ENCODE measurements at regions not wholly inside any gene's neighbourhood (a gene's known extent, or its start where the extent isn't known, plus 50 kb on each side); places are given as distances from the start of the nearest gene placed in this dataset.
"Not testable (repeated sequence)": the region's sequence is repeated elsewhere in the genome, so short reads cannot be mapped to it uniquely, and the experiment has no call there.

GRCh38 chr9:80500300-80500699 is 928.5 kb downstream of the TLE4 start:
- in situ Hi-C loops (cut with HindIII; ENCODE audit: low pct_ligation_motif_present, low pct_unique_long_range_greater_than_20kb, low sequenced_read_pairs) = no loop called here
- no peak for DNase-seq

DNA sequence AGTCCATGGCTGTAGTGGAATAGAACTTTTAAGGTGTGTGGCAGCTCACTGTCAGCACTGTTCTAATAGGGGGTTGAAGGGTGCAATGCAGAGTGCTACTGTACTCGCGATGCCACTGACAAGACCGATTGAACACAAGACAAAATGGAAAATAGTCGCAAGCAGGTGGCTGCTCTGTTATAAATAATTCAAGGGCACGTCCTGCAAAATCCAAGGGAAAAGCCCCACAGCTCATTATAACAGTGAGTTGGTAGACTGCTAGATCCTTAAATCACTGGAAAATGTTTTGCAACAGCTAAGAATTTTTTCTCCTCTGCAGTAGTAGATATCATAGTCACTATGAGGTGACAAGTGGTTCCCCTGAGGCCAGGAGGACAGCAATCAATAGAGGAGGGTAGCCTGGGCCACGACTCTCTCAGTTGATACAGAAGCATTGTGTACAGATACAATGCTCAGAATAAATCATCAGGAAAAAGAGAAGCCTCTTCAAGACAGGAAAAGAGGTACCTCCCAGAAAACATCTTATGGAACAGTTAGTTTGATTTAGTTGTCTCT is 926.3 kb downstream of the TLE4 start:
- DNase-seq = no peak
- in situ Hi-C loops (cut with HindIII; ENCODE audit: low pct_ligation_motif_present, low pct_unique_long_range_greater_than_20kb, low sequenced_read_pairs) = no loop called here

- DNase-seq = no peak
- in situ Hi-C loops (cut with HindIII; ENCODE audit: low pct_ligation_motif_present, low pct_unique_long_range_greater_than_20kb, low sequenced_read_pairs) = no loop called here
Measured at GRCh38 chr9:80496901-80497556, 925.3 kb downstream of the TLE4 start.

DNA sequence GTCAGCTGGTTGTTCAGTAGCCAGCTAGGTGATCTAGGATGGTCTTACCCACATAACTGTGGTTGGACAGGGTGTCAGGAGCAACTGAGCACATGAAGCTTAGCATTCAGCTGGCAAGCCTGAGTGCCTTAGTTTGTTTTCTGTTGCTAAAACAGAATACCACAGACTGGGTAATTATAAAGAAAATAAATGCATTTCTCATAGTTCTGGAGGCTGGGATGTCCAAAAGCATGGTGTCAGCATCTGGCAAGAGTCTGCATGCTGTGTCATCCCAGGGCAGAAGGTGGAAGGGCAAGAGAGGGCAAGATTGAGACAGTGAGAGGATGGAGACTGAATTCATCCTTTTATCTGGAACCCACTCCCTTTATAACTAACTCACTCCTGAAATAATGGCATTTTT is 921.5 kb downstream of the TLE4 start:
- in situ Hi-C loops (cut with HindIII; ENCODE audit: low pct_ligation_motif_present, low pct_unique_long_range_greater_than_20kb, low sequenced_read_pairs) = no loop called here
- no peak for DNase-seq

GRCh38 chr9:80492221-80492620 is 920.5 kb downstream of the TLE4 start:
- in situ Hi-C loops (cut with HindIII; ENCODE audit: low pct_ligation_motif_present, low pct_unique_long_range_greater_than_20kb, low sequenced_read_pairs) = no loop called here
- DNase-seq = no peak

GRCh38 chr9:80491086-80491696 is 919.4 kb downstream of the TLE4 start:
- DNase-seq = no peak
- in situ Hi-C loops (cut with HindIII; ENCODE audit: low pct_ligation_motif_present, low pct_unique_long_range_greater_than_20kb, low sequenced_read_pairs) = no loop called here

- in situ Hi-C loops (cut with HindIII; ENCODE audit: low pct_ligation_motif_present, low pct_unique_long_range_greater_than_20kb, low sequenced_read_pairs) = no loop called here
- no peak for DNase-seq
Measured at GRCh38 chr9:80489329-80489728, 917.6 kb downstream of the TLE4 start.

GRCh38 chr9:80485420-80486250 is 913.9 kb downstream of the TLE4 start:
- DNase-seq = no peak
- in situ Hi-C loops (cut with HindIII; ENCODE audit: low pct_ligation_motif_present, low pct_unique_long_range_greater_than_20kb, low sequenced_read_pairs) = no loop called here

- DNase-seq; in situ Hi-C loops (cut with HindIII; ENCODE audit: low pct_ligation_motif_present, low pct_unique_long_range_greater_than_20kb, low sequenced_read_pairs): not testable (repeated sequence)
Measured at GRCh38 chr9:80482251-80482650, 910.5 kb downstream of the TLE4 start.

DNA sequence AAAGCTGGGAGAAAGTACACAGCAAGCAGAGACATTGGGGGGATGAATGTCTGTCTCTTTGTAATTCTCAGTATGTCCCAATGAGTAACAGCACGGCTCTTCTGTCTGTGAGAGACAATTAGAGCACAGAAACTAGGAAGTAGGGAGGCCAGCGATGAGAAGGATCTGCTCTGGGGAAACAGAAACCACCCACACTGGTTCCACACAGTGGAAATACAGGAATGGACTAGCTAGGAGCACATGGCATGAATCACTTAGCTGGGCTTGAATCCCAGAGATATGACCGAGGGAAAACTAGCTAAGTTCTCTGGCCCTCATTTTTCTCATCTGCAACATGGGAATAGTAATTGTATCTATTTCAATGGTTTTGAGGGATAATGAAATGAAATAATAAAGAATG is 895.9 kb downstream of the TLE4 start:
- no peak for DNase-seq
- in situ Hi-C loops (cut with HindIII; ENCODE audit: low pct_ligation_motif_present, low pct_unique_long_range_greater_than_20kb, low sequenced_read_pairs) = no loop called here

DNA sequence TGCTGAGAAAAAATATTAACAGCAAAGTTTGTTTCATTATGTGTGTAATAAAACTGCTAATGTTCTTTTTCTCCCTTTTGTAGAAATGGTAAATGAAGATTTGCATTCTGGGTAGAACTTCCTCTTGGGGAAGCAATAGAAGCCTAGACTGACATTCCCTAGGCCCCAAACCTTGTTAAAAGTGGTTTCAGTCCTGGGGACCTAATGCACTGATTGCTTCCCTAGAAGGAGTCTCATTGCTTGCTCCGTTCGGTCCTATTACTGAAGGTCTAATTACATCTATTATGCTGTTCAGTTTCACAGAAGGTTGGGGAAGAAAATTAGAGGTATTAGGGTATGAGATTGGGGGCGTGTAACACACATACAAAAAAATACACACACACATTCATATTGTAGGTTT is 893.8 kb downstream of the TLE4 start:
- in situ Hi-C loops (cut with HindIII; ENCODE audit: low pct_ligation_motif_present, low pct_unique_long_range_greater_than_20kb, low sequenced_read_pairs) = no loop called here
- no peak for DNase-seq

DNA sequence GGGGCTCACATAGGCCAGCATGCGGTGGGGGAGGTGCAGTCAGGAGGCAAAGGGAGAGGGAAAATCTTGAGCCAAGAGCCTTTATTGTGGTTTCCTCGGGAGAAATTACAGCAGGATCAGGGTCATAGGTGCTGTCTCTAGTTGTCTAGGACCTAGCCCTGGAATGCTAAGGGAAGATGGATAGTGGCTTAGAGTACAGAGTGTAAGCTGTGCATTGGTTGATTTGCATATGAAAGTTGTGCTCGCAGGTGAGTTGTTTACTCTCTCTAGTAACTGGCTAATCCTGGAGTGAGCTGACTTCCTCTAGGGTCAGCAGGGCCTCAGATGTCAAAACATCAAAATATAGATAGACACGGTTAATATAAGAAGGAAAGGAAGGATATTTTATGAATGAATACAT is 877.7 kb downstream of the TLE4 start:
- in situ Hi-C loops (cut with HindIII; ENCODE audit: low pct_ligation_motif_present, low pct_unique_long_range_greater_than_20kb, low sequenced_read_pairs) = no loop called here
- no peak for DNase-seq

DNA sequence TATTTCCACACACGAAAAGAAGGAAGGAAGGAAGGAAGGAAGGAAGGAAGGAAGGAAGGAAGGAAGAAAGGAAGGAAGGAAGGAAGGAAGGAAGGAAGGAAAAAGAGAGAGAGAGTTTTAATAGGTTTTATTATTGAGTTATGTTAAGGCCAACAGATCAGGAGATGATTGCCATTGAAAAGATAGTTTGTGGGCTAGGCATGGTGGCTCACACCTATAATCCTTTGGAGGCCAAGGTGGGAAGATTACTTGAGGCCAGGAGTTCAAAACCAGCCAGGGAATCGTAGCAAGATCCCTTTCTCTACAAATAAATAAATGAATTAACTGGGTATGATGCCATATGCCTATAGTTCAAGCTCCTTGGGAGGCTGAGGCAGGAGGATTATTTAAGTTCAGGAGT is 877.2 kb downstream of the TLE4 start:
- DNase-seq = no peak
- in situ Hi-C loops (cut with HindIII; ENCODE audit: low pct_ligation_motif_present, low pct_unique_long_range_greater_than_20kb, low sequenced_read_pairs) = no loop called here

DNA sequence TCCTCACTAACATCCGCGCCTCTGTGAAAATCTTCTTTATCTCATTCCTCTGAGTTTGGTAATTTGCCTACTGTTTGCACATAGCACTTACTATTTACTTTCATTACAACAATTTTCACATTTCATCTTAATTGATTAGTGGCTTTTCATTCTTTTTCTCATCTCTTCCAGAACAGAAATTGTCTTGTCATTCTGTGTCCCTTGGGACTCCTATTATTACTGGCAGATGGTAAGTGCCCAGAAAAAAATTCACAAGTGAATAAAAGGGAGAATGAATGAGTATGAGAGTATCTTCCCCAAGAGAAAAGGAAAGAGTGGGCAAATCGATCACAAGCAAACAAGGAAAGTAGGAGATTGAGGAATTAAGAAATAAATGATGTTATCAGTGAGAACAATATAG is 876.1 kb downstream of the TLE4 start:
- in situ Hi-C loops (cut with HindIII; ENCODE audit: low pct_ligation_motif_present, low pct_unique_long_range_greater_than_20kb, low sequenced_read_pairs) = no loop called here
- no peak for DNase-seq

DNA sequence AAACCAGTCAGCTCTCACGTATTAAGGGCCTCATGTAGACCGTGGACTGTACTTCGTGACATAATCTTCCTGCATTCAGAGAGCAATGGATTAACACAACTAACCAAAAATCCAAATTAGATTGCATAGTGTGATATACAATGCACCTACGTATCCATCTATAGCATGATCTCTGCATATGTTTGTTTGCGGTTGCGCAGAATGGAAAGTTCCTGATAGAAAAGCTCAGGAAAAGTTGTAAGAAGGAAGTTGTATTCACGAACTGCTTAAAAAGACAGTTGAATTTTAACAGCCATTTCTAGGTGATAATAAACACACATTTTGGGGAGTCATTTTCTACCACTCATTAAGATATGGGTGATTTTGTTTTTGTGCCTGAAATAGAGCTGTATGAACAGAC is 869.0 kb downstream of the TLE4 start:
- DNase-seq = no peak
- in situ Hi-C loops (cut with HindIII; ENCODE audit: low pct_ligation_motif_present, low pct_unique_long_range_greater_than_20kb, low sequenced_read_pairs) = no loop called here

GRCh38 chr9:80437825-80438224 is 866.1 kb downstream of the TLE4 start:
- in situ Hi-C loops (cut with HindIII; ENCODE audit: low pct_ligation_motif_present, low pct_unique_long_range_greater_than_20kb, low sequenced_read_pairs) = no loop called here
- no peak for DNase-seq

GRCh38 chr9:80437091-80437640 is 865.4 kb downstream of the TLE4 start:
- DNase-seq = no peak
- in situ Hi-C loops (cut with HindIII; ENCODE audit: low pct_ligation_motif_present, low pct_unique_long_range_greater_than_20kb, low sequenced_read_pairs) = no loop called here

GRCh38 chr9:80435591-80435990 is 863.8 kb downstream of the TLE4 start:
- no peak for DNase-seq
- in situ Hi-C loops (cut with HindIII; ENCODE audit: low pct_ligation_motif_present, low pct_unique_long_range_greater_than_20kb, low sequenced_read_pairs) = no loop called here

DNA sequence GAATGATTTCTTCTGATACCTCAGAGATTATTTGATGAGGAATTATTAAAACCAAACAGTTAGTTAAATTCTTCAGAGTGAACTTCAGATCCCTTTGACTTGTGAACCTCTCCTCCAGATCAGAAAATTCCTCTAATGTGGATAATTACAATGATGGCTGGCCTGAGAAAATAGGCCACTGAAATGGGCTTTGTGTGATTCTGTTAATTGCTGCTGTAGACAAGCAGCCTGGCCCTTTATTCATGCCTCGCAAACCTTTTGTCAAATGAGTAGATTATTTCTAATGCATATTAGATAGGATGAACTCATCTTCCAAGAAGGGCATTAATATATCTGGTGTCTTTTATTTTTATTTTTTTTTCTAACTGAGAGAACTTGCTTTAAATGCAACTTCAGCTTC is 855.2 kb downstream of the TLE4 start:
- DNase-seq = no peak
- in situ Hi-C loops (cut with HindIII; ENCODE audit: low pct_ligation_motif_present, low pct_unique_long_range_greater_than_20kb, low sequenced_read_pairs) = no loop called here
